GM18502 (cell line): ENCODE measurements at regions not wholly inside any gene's neighbourhood (a gene's known extent, or its start where the extent isn't known, plus 50 kb on each side); places are given as distances from the start of the nearest gene placed in this dataset.
"Not testable (repeated sequence)": the region's sequence is repeated elsewhere in the genome, so short reads cannot be mapped to it uniquely, and the experiment has no call there.

Source experiments
- ATAC-seq: cut with Tn5 transposase; IDR thresholded peaks from one replicate; pipeline ENCODE4 v1.9.1; 2021; ENCODE audit warnings: mild to moderate bottlenecking; ENCODE audit not compliant: unreplicated experiment, poor library complexity

DNA sequence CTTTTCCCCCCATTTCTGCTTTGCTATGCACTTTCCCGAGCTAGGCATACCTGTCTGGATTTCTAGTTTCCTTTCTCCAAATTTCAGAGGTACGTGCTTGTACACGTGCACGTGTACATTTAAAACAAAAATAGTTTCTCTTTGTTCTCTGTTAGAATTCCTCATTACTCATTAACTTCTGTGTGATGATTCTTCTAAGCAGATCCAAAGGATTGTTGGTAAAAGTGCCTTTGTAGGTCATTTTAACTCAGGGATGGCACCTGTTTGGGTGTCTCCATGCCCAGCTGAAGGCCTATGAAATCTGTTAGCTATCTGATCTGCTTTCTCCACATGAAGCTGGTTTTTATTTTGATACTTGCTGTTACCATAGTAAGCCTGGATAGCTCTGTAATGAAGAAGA, 264.3 kb downstream of the LPIN1 start:
- ATAC-seq = no peak

DNA sequence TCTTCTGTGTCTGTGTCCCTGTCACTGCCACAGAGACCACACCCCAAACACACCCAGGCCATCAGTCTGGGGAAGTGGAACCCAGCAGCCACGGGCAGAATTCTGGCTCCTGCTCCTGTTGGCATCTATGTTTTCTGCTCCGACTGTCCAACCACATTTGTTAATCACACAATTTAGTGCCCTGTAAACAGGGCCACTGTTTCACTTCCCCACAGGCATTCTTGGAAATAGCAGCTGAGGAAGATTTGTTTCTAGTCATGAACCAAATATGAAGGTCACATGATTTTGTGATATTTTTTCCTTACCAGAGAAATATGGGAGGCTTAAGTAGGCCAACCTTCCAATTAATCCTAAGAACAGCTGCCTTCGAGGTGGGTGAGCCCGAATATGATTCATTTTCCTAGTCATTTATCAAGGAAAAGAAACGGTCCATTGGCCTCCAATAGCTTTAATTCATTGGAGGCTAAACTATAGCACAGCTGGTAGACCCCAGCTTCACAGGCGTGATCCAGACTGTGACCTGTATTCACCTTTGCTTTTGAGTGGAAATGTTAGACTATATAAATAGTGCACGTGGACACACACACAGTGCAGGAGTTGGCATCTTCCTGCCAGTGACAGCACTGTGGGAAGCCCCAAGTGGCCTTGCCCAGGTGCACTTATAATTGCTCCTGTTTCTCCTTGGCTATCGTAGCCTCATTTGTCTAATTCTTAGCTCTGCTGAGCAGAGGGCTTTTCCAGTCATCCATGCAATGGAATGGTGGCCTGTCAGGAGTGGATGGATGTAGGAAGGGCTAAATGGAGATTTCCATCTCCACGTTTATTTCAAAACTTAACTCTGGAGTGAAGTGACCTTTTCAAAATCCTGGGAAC, 267.9 kb downstream of the LPIN1 start:
- no peak for ATAC-seq

DNA sequence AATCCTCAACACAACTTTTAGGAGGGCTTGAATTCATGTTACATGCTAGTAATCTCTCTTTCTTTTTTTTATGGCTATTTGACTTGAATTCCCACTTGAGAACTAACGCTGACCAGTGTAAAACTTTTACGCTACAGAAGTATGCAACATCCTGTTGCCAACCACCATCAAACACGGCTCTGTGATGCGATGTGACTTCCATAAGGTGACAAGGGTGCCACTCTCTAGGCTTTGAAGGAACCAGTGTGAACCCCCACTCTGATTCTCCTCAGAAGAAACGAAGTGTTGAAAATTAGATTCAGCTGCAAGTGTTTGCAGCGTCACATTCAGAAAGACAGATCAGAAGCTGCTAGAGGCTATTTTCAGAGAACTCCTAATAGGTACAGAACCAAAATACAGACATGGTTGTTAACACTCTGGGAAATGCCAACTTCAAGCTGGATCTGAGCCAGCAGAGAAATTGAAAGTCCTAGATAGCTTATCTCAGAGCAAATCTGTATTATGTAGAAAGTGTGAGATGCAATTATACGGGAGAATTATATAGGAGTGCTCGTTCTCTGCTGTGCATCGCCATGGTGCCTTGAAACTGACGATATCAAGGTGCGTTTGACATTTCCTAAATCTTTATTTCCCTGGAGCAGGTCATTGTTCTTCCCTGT, 271.2 kb downstream of the LPIN1 start:
- ATAC-seq = no peak

DNA sequence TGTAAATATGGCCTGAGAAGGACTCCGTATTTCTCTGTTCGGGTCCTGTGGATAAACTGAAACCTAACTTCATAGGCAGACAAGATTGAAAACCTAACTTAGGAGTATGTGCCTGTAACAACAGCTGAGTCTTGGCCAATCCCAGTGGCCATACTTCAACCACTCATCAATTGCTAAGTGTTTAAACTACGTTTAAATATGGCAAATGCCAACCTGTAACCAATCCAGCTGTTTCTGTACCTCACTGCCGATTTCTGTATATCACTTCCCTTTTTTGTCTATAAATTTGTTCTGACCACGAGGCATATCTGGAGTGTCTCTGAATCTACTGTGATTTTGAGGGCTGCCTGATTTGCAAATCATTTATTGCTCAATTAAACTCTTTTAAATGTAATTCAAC, 272.3 kb downstream of the LPIN1 start:
- not testable (repeated sequence) for ATAC-seq

DNA sequence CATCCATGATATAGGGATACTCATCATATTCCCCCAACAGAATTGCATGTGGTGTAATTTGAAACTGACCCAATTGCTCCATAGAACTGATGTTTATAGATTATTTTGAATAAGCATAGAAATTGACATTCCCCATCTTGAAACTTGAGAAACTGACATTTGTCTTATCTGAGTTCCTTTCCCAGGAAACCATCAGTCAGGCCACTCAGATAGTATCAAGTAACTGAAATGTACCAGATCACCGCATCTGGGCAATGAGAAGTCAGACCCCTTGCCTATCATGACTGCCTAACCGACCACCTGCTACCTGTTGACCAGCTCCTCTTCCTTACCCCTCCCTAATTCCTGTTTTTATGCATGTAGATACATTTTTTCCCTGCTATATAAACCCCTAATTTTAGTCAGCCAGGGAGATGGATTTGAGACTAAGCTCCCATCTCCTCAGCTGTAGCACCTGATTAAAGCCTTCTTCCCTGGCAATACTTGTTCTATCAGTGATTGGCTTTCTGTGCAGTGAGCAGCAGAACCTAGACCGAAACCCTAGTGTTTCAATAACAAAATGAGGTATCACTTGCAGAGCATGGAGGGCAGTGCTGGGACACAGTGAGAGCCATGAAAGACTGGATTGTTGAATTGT, 274.5 kb downstream of the LPIN1 start:
- no peak for ATAC-seq

DNA sequence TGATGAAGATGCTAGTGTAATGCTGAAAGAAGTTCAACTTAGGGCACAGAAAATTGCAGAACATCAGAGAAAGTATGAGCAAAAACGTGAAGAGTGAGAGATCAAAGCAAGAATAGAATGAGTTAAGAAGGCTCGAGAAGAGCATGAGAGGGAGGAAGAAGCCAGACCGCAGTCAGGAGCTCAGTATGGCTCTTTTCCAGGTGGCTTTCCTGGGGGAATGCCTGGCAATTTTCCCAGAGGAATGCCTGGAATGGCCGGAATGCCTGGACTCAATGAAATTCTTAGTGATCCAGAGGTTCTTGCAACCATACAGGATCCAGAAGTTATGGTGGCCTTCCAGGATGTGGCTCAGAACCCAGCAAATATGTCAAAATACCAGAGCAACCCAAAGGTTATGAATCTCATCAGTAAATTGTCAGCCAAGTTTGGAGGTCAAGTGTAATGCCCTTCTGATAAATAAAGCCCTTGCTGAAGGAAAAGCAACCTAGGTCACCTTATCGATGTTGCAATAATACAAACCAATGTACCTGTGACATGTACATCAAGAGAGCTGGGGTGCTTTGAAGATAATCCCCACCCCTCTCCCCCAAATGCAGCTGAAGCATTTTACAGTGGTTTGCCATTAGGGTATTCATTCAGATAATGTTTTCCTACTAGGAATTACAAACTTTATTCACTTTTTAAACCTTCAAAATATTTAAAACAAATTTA, 277.9 kb downstream of the LPIN1 start:
- not testable (repeated sequence) for ATAC-seq

DNA sequence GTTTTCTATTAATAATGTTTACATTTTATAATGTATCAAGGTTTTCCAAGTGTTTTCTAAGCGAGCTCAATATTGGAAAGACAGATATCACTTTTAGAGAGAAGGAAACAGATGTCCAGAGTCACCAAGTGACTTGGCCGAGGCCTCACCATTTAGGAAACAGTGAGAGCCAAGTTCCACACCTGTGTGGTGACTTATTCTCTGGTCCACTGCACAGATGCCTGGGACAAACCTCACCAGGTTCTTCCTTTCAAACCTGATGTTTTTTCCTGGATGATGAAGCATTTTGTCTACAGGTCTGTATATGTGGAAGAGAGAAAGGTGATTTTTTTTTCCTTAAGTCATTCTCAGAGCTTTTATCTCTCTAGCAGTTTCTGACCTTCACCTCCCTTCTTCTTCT, 280.7 kb downstream of the LPIN1 start:
- ATAC-seq = no peak

DNA sequence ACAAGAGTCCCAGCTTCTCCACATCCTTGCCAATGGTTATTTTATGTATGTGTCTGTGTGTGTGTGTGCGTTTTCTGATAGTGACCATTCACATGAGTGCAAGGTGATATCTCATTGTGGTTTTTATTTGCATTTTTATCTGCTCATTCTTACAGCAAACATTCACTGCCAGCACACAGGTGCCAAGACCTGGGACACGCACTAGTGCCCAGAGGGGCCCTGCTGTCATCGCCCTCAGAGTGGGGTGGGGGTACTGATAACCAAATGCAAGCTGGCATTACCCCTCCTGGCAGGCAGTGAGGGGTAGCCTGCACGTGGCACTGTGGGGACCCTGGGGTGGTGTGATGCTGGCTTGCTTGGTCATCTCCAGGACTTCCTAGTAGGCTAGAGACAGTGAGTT, 285.4 kb downstream of the LPIN1 start:
- ATAC-seq = no peak

DNA sequence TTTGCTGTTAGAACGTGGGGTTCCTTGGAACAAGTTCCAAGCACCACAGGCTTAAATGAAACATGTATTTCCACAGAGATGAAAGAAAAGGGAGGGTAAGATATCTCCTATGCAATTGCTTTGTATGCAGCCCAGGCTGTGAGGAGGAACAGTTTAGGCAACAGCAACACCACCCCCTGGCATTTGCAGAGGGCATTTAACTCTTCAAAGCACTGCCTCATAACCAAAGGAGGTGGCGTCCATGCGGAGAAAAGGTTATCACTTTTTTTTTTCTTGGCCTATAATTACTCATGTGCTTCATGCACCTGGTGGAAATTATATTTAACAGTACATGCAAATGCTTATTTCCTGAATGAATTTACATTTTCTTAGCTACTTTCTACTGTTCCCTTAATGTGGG, 286.0 kb downstream of the LPIN1 start:
- peak; percentile 75 for ATAC-seq

DNA sequence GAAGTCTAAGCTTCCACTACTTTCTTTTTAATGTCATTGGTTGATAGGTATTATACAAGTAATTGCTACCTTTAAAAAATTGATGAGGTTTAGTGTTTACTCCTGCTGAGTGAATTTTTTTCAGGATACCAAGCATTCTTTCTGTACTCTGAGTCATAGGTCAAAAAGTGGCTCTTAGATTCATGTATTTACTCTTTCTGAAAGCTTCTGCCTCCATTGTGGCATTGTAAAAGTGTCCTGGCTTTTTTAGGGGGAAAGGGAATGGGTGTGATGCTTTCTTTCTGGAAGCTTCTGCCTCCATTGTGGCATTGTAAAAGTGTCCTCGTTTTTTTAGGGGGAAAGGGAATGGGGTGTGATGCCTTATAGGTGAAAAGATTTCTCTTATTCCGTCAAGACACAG, 286.5 kb downstream of the LPIN1 start:
- ATAC-seq = no peak

DNA sequence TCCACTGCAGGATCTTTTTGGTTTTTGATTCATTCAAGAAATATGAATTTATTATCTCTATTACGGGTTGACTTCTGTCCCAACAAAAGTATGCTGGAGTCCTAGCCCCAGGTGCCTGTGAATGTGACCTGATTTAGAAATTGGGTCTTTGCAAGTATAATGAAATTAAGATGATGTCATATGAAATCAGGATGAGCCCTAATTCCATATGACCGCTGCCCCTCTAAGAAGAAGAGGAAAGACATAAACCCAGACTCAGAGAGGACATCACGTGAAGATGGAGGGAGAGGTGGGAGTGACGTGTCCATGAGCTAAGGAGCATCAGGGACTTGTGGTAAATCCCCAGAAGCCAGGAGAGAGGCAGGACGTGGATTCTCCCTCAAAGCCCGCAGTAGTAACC, 287.1 kb downstream of the LPIN1 start:
- no peak for ATAC-seq

DNA sequence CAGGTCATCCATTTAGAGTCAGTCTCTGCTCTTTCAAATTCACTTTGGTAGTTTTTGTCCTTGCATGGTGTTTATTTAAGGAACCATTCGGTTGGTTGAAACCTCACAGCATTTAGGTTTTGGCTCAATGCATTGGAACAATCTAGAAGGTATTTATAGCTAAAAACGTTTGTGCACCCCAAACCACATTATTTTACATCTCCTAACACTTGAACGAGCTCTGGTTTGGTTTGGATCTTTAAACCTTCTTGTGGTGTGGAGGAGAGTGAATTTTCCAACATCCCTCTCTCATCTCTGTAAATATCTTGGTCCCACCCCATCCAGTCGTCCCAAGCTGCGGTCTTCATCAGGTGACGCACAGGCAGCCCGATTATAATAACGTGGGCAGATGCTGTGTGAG, 287.9 kb downstream of the LPIN1 start:
- ATAC-seq = no peak

DNA sequence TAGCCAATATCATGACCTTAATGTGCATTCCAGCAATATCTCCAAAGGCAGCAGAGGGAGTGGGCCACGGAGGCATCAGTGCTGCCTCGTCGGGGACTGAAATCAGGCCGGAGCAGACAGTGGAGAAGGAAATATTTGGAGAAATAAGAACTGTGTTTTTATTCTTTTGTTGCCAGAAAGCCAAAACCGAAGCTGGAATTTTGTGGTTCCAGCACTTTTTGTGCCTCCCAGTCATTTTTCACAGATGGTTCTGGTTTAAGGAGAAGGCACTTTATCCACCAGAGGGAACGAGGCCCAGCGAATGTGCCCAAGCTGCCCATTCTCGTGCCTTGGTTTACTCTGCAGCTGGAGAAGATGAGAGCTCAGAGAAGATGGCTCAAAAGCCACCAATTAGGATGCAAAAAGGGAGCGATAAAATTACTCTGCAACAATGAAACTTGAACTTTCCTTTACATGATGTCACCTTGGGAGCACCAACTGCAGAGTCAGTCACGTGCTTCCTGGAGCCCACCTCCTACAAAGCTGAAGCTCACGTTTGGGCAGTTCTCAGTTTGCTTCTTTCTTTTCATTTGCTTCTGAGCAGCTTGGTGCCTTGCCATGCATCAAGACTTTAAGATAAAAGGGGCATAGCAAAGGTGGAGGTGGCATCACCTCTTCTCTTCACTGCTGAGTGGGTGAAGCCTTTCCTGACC, 288.7 kb downstream of the LPIN1 start:
- no peak for ATAC-seq

DNA sequence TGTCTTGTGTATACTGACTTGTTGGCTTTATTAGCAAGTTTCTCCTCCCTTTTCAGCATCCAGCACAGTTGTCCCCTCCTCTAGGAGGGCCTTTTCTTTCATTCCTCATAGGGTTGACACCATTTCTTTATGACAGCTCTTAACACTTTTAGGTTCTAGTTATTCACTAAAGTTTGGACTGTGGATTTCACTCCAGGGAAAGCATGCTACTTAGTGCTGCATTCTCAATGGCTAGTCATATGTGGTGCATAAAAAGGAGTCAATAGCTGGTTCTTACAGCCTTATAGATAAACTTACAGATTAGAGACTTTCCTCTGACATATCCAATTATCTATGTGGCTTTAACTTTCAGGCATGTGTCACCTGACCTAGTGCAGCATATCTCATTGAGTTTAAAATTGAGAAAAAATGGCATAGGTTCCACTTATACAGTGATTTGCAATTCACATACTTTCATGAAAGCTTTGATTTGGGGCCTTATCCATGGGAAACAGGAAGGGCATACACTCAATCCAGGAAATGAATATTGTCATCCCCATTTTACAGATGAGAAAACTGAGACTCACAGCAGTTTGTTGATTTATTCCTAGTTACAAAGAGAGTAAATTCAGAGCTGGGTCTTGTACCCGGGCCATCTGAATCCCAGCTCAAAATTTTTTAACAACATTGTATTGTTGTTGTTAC, 289.7 kb downstream of the LPIN1 start:
- no peak for ATAC-seq

DNA sequence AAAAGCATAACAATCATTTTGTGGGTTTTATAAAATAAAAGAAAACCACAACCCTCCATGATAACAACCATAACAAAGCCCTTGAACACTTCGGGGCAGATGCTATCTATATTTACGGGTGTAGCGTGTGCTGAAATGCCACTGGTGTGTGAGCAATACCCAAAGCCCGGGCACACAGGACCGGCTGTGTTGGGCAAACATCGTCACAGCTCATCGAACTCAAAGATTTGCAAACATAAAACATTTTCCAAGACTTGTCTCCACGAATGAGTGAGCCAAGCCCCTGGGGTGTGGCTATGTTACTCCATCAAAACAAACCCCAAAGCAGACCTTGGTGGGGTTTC, 290.2 kb downstream of the LPIN1 start:
- no peak for ATAC-seq

DNA sequence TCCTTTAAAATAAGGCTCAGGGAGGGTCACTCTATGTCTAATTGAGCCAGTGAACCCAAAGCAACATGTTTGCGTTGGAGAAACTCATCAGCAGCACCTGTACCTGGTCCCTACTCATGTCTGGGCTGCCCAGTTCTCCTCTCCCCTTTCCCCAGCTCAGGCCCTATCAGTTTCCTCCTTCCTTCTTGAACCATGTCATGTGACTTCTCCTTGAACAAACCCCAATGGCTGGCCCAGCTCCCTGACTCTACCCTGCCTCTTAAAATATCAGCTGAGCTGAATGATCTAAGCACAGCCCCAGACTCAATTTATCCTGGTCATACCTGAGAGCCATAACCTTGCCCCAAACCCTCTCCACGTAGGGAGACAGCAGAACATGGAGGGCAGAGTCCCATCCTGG, 290.9 kb downstream of the LPIN1 start:
- no peak for ATAC-seq

DNA sequence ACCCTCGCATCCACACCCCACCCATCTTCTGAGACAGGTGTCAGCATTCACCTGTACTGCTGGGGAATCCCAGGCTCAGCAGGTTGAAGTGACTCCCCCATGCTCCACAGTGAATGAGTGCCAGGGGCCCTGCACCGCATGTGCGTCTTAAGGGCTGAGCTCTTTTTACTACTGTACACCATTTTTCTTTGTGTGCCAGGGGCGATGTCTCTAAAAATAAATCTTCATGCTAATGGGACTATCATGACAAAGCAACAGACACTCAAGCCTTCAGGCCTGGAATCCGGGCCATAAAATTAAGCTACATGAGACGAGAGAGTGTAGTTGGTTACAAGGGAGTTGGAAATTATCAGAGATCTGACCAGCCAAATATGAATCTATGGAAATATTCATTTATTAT, 294.8 kb downstream of the LPIN1 start:
- no peak for ATAC-seq

DNA sequence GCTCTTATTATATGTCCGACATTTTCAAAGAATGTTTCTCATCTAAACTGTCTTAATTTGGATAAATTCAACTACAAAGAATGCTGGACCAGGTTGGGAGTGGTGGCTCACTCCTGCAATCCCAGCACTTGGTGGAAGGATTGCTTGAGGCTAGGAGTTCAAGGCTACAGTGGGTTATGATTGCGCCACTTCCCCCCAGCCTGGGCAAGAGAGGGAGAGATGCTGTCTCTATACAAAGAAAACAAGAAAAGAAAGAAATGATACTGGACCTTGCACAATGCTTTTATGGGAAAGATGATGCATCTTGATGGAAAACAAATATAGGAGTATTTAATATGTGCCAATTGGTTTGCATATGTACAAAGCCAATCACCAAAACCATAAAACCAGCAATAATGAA, 296.7 kb downstream of the LPIN1 start:
- no peak for ATAC-seq

DNA sequence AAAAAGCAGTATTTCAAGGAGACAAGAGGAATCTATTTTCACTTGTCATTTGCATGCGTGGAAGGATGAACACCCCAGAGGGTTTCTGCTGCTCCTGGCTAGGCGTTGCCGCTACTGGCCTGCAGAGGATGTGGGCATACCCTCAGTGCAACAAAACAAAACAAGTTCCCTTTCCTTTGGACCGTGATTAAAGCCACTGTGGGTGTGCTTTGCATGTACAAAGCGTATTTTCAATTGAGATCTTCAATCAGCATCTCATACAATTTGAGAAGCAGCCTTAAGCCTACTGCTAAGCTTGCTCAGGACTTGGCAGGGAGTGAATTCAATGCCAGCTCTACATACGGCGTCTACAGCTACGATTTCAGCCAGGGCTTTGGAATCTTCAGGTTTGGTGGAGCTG, 298.4 kb downstream of the LPIN1 start:
- ATAC-seq = peak; percentile 61

DNA sequence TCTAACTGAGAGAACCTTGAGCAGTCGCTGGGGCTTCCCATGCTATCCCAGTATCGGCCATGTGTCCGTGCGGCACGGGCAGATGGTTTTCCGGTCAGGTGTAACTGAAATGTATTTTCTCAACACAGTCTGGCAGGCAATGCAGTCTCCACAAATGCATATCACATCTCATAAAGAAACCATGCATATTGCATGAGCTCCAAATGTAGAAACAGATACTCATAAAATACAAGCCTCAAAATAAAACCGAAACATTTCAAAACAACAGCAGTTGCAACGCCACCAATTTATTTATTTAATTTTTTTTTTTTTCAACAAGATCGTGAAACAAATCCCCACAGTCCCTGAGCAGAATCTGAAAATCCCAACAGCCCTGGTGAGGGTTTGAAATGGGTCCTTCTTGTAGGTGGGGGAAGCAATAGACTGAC, 299.4 kb downstream of the LPIN1 start:
- peak; percentile 69 for ATAC-seq
